GM20431 (cell line): ENCODE measurements at regions not wholly inside any gene's neighbourhood (a gene's known extent, or its start where the extent isn't known, plus 50 kb on each side); places are given as distances from the start of the nearest gene placed in this dataset.
"Not testable (repeated sequence)": the region's sequence is repeated elsewhere in the genome, so short reads cannot be mapped to it uniquely, and the experiment has no call there.

ENCODE experiments used
- in situ Hi-C: fragments of 300-500 bp; cut with MseI, MboI; formaldehyde crosslinking; loops from one replicate; pipeline ENCODE4 v1.15.0; 2020; ENCODE audit warnings: low sequenced_read_pairs; ENCODE audit not compliant: unreplicated experiment

DNA sequence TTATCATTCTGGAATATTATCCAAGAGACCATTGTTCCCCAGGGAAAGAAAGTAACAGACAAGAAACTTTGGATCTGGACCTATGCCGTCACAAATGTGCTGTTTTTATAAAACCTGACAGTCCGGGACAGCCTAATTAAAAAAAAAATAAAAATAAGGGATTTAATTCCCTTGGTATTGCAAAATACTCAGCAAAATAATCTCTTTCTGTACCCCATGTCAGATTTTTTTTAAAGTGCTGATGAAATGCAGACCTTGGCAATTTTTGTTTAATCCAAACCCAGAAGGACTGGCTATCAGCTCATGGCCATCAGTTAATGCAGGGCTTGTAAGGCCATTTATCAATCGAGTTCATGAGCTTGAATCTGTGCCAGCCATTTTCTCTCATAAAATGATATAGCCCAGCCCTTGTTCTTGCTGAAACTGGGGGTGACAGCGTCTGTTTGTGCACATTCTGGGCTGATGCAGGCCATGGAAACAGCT is 162.7 kb upstream of the S1PR3 start:
- in situ Hi-C loops: no loop called here

DNA sequence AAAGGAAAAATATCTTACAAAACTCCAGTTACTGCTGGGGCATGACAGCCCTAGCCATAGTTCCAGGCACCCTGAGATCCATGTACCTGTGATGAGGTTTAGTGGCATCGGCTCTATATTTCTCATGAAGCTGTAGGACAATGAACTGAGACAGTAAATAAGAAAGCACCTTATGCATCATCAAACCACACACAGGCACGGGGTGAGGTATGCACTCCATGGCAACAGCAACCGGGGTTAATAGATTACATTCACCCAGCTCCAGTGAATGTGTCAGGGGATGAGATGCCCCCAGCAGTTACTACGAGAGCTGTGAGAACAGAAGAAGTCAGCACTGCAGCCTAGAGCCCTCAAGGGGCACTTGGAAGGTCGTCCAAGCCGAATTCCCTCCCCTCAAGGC is 162.0 kb upstream of the S1PR3 start:
- in situ Hi-C loops: no loop called here

GRCh38 chr9:88831713-88832407 is 159.4 kb upstream of the S1PR3 start:
- in situ Hi-C loops: no loop called here

GRCh38 chr9:88833946-88834345 is 157.3 kb upstream of the S1PR3 start:
- in situ Hi-C loops: no loop called here

DNA sequence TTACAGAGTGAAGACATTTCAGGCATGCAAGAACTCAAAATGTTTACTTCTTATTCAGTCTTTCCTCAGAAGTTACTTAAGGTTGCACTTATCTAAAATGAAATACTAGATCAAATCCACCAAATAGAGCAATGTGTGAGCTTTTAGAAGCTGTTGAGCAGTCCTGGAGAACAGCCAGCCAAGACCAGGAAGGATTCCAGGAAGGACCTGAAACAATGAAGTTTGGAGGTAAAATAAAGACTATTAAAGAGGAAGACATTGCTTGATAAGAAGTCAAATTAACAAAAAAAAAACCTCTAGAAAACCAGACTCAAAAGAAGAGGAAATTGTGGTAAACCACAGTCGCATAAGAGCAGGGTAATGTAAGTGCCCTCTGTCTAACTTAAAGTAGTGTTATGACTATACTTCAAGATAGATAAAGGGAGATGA is 156.2 kb upstream of the S1PR3 start:
- in situ Hi-C loops: no loop called here

GRCh38 chr9:88835772-88836171 is 155.5 kb upstream of the S1PR3 start:
- in situ Hi-C loops: no loop called here

DNA sequence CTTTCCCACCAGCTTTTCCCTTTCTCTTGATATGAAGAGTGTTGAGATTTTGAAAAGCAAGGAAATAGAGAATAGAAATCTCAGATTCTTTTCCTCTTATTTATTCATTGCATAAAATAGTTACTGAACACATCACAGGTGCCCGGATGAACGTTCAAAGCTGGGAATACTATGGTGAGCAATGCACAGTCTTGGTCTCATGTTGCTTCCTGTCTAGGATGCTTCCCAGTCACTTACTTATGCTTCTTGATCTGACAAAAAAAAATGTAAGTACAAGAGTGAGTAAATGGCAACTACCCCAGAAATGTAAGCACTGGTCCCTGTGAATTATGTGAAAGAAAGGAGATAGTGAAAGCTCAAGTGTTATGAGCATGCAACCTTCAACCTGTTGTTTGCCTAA is 153.5 kb upstream of the S1PR3 start:
- in situ Hi-C loops: no loop called here

GRCh38 chr9:88849878-88850277 is 141.4 kb upstream of the S1PR3 start:
- in situ Hi-C loops: not testable (repeated sequence)

DNA sequence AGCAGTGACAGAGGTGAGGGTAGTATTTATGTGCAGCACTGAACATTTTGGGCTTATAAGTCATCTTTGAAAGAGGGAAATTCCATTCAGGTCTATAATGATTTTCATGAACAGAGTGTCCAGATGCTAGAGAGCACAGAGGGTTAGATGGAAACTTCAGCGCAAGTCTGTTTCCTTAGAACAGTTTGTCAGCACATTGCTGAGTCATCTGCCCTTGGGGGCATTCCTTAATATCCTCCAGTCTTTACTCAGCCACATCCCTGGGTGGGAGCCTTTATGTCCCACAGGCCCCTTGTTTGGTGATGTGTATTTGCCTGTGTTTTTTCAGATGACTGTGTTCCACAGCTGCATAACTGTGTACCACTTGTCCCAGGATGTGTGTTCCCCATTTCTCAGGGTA is 138.5 kb upstream of the S1PR3 start:
- in situ Hi-C loops: no loop called here

DNA sequence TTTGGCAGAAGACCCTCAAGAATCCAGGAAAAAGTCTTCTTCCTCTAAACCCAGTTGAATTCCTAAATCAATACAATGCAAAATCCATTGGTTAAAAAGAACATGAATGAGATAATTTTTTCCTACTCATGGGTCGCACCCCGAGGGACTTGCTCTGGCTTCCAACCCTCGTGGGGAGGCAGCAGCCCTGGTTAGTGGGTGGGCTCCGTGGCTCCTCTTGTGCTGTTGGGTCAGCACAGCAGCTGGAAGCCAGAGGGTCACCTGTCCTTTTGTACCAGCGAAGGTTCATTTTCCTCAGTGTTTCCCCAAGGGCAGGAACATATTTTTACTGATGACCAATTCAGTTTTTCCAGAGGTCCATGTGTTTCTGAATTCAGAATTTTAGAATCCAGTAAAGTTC is 120.6 kb upstream of the S1PR3 start:
- in situ Hi-C loops: no loop called here

DNA sequence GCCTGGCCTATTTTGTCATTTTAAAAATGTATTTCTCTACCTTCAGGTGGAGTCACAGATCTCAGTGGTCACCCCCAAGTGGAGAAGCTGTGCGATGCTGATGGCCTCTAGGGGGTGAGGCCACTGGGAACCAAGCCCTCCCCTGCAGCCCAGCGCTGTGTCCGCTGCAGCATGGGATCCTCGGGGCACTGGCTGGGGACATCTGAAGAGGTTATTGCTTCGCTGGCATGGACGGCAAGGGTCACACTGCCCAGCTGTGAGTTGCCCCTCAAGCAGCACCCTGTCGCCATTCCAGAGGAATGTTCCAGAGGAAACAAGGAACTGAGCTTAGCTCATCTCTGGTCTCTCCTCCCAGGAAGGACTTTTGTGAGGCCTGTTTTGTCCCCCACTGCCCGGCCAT is 119.6 kb upstream of the S1PR3 start:
- in situ Hi-C loops: no loop called here

GRCh38 chr9:88872192-88872946 is 118.9 kb upstream of the S1PR3 start:
- in situ Hi-C loops: no loop called here

GRCh38 chr9:88873635-88874034 is 117.6 kb upstream of the S1PR3 start:
- in situ Hi-C loops: no loop called here

- in situ Hi-C loops: no loop called here
These were observed 116.9 kb upstream of the S1PR3 start for GRCh38 chr9:88874391-88874790.

- in situ Hi-C loops: no loop called here
These were observed 115.7 kb upstream of the S1PR3 start for GRCh38 chr9:88875400-88876120.

DNA sequence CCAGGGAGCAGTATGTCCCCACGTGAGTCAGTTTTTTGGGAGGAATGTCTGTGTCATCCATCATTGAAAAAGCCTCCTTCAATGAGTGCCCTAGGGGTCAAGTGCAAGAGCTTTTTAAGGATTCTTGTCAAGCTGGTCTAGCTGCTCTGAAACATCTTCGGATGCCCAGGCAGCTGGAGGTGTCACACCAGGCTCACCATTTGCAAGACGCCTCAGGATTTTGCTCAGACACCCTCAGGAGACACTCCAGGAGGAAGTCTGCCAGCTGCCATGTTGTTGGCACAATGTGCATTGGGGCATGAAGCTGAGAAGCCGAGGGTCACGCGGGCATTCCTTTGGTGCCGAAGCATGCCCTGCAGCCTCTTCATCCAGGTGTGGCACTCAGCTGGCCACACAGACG is 111.1 kb upstream of the S1PR3 start:
- in situ Hi-C loops: no loop called here

DNA sequence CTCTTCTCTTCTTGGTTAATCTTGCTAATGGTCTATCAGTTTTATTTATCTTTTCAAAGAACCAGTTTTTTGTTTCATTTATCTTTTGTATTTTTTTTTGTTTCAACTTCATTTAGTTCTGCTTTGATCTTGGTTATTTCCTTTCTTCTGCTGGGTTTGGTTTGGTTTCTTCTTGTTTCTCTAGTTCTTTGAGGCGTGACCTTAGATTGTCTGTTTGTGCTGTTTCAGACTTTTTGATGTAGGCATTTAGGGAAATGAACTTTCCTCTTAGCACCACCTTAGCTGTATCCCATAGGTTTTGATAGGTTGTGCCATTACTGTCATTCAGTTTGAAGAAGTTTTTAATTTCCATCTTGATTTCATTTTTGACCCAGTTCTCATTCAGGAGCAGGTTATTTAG is 107.0 kb upstream of the S1PR3 start:
- in situ Hi-C loops: not testable (repeated sequence)

DNA sequence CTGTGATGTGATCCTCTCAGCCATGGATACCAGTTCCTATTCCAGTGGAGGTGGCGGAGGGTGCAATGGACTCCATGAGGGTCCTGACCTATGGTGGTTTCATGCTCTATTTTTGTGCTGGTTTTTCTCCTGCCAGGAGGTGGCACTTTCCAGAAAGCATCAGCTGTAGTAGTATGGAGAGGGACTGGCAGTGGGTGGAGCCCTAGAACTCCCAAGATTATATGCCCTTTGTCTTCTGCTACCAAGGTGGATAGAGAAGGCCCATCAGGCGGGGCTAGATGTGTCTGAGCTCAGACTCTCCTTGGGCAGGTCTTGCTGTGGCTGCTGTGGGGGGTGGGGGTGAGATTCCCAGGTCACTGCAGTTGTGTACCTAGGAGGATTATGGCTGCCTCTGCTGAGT is 104.5 kb upstream of the S1PR3 start:
- in situ Hi-C loops: not testable (repeated sequence)

GRCh38 chr9:88889386-88889785 is 101.9 kb upstream of the S1PR3 start:
- in situ Hi-C loops: no loop called here

- in situ Hi-C loops: no loop called here
These were observed 100.7 kb upstream of the S1PR3 start for GRCh38 chr9:88890546-88890945.

GRCh38 chr9:88891040-88891439 is 100.2 kb upstream of the S1PR3 start:
- in situ Hi-C loops: no loop called here
